Activated CD4-positive, alpha-beta T cell treated with anti-CD3 and anti-CD28 coated beads, Interleukin-2, amount 50 U/mL, for 48 hours (primary cell): ENCODE measurements at regions not wholly inside any gene's neighbourhood (a gene's known extent, or its start where the extent isn't known, plus 50 kb on each side); places are given as distances from the start of the nearest gene placed in this dataset.
"Not testable (repeated sequence)": the region's sequence is repeated elsewhere in the genome, so short reads cannot be mapped to it uniquely, and the experiment has no call there.

Experiments
- DNase-seq, 2 experiments: peaks; one replicate each; pipeline ENCODE4 v3.0.0-alpha.2; 2020

- DNase-seq: no peak
Measured at GRCh38 chr13:44024167-44024845, 144.6 kb downstream of the LACC1 start.

GRCh38 chr13:44024846-44025195, 145.1 kb downstream of the LACC1 start:
- no peak for DNase-seq

GRCh38 chr13:44026194-44026593, 146.5 kb downstream of the LACC1 start:
- DNase-seq: no peak

GRCh38 chr13:44028734-44029133, 149.0 kb downstream of the LACC1 start:
- DNase-seq: no peak

GRCh38 chr13:44030615-44031014, 150.9 kb downstream of the LACC1 start:
- no peak for DNase-seq

- DNase-seq: no peak
Measured at GRCh38 chr13:44031555-44031954, 151.9 kb downstream of the LACC1 start.

- DNase-seq: no peak
Measured at GRCh38 chr13:44032802-44033201, 153.1 kb downstream of the LACC1 start.

GRCh38 chr13:44035400-44035799, 155.7 kb downstream of the LACC1 start:
- DNase-seq: no peak

- no peak for DNase-seq
Measured at GRCh38 chr13:44040070-44040817, 160.5 kb downstream of the LACC1 start.

GRCh38 chr13:44040818-44041100, 161.1 kb downstream of the LACC1 start:
- no peak for DNase-seq

GRCh38 chr13:44044547-44045179, 165.0 kb downstream of the LACC1 start:
- DNase-seq: no peak

GRCh38 chr13:44045180-44045562, 165.5 kb downstream of the LACC1 start:
- DNase-seq: no peak

GRCh38 chr13:44046428-44046827, 166.7 kb downstream of the LACC1 start:
- DNase-seq: no peak

- DNase-seq: no peak
Measured at GRCh38 chr13:44048326-44048725, 168.6 kb downstream of the LACC1 start.

- no peak for DNase-seq
Measured at GRCh38 chr13:44049081-44049945, 169.6 kb downstream of the LACC1 start.

GRCh38 chr13:44050450-44051063, 170.9 kb downstream of the LACC1 start:
- no peak for DNase-seq

GRCh38 chr13:44051405-44051804, 171.7 kb downstream of the LACC1 start:
- DNase-seq: no peak

- DNase-seq: no peak
Measured at GRCh38 chr13:44051918-44052675, 172.4 kb downstream of the LACC1 start.

GRCh38 chr13:44052780-44053184, 173.1 kb downstream of the LACC1 start:
- no peak for DNase-seq

GRCh38 chr13:44053208-44053607, 173.5 kb downstream of the LACC1 start:
- no peak for DNase-seq

- DNase-seq: no peak
Measured at GRCh38 chr13:44054525-44054924, 174.8 kb downstream of the LACC1 start.

- not testable (repeated sequence) for DNase-seq
Measured at GRCh38 chr13:44055681-44056080, 176.0 kb downstream of the LACC1 start.
